Endothelial cell of umbilical vein (primary cell): ENCODE measurements at regions not wholly inside any gene's neighbourhood (a gene's known extent, or its start where the extent isn't known, plus 50 kb on each side); places are given as distances from the start of the nearest gene placed in this dataset.

ENCODE experiments used
- BruUV-seq: library from RNA; stranded (reverse); fragments of 400-500 nt; replicated peaks from 2 replicates; lab custom pipeline; 2021; lab: Mats Ljungman, UMichigan
- CTCF ChIA-PET: fragments of 300-600, 350-600 bp; sonication (Branson Sonifier 250); formaldehyde crosslinking; loops from one replicate; lab custom pipeline; 2021; ENCODE audit warnings: antibody characterized with exemption, inconsistent platforms; lab: Charles Lee
- POLR2A ChIA-PET: fragments of 300-600, 350-600 bp; sonication (Branson Sonifier 250); formaldehyde crosslinking; loops from one replicate; lab custom pipeline; 2021; ENCODE audit warnings: antibody characterized with exemption, inconsistent platforms; lab: Charles Lee
- DNase-seq: peaks from one replicate; pipeline ENCODE4 v3.0.0-alpha.2; 2011; ENCODE audit warnings: low read depth, low spot score
- FAIRE-seq: peaks from 2 replicates; lab custom pipeline; 2011; peaks lifted over from hg19 to GRCh38; lab: Jason Lieb, UNC
- H2AFZ ChIP-seq: 2 replicates; pipeline ENCODE4 v1.6.0; 2012; ENCODE audit warnings: low read depth, low read length, control low read depth, inconsistent platforms
- H3K27ac ChIP-seq: 2 replicates; pipeline ENCODE4 v1.5.1; 2011; ENCODE audit warnings: low read depth, mild to moderate bottlenecking, control low read depth, low read length, moderate library complexity; ENCODE audit not compliant: insufficient read depth
- H3K27me3 ChIP-seq, 2 experiments: 2 replicates each; pipeline versions ENCODE4 v1.6.0 to v1.6.1; 2011; ENCODE audit warnings: low read length in 2 of 2, mixed read lengths in 1 of 2; ENCODE audit not compliant: control insufficient read depth in 2 of 2, insufficient read depth in 2 of 2
- H3K36me3 ChIP-seq, 2 experiments: 2 replicates in 1 of 2; 3 replicates in 1 of 2; pipeline ENCODE4 v1.5.1; 2011; ENCODE audit warnings: low read length in 2 of 2, mild to moderate bottlenecking in 1 of 2, moderate library complexity in 1 of 2; ENCODE audit not compliant: control insufficient read depth in 2 of 2, insufficient read depth in 2 of 2; ENCODE audit errors: extremely low read depth in 1 of 2
- H3K4me1 ChIP-seq: 3 replicates; pipeline ENCODE4 v1.5.1; 2011; ENCODE audit warnings: mild to moderate bottlenecking, low read length; ENCODE audit not compliant: control insufficient read depth, insufficient read depth; ENCODE audit errors: extremely low read depth
- H3K4me2 ChIP-seq: 2 replicates; pipeline ENCODE4 v1.6.1; 2011; ENCODE audit warnings: low read length, control low read depth, mixed read lengths; ENCODE audit not compliant: insufficient read depth
- H3K4me3 ChIP-seq, 3 experiments: fragments of 200-600 bp in 1 of 3; sonication (generic), shearing (Covaris generic) in 1 of 3; replicated peaks in 1 of 3; 2 replicates each; pipeline ENCODE4 v1.5.1; 2011 to 2016; ENCODE audit warnings: control low read depth in 3 of 3, low read length in 3 of 3, mild to moderate bottlenecking in 2 of 3, inconsistent platforms in 1 of 3, low read depth in 1 of 3, moderate library complexity in 1 of 3; ENCODE audit not compliant: insufficient read depth in 1 of 3
- H3K79me2 ChIP-seq: 2 replicates; pipeline ENCODE4 v1.6.0; 2012; ENCODE audit warnings: low read length, inconsistent platforms; ENCODE audit not compliant: control insufficient read depth, insufficient read depth
- H3K9ac ChIP-seq: replicated peaks from 2 replicates; pipeline ENCODE3; 2011; ENCODE audit warnings: low read length, control low read depth; ENCODE audit not compliant: insufficient read depth; ENCODE audit errors: extremely low read depth
- H3K9me1 ChIP-seq: replicated peaks from 3 replicates; pipeline ENCODE4 v1.6.0; 2011; ENCODE audit warnings: mild to moderate bottlenecking, low read length; ENCODE audit not compliant: control insufficient read depth, insufficient read depth; ENCODE audit errors: extremely low read depth
- H3K9me3 ChIP-seq: replicated peaks from 2 replicates; pipeline ENCODE4 v1.5.1; 2012; ENCODE audit warnings: low read length, inconsistent platforms; ENCODE audit not compliant: control insufficient read depth, insufficient read depth
- H4K20me1 ChIP-seq: replicated peaks from 2 replicates; pipeline ENCODE3; 2011; ENCODE audit warnings: mild to moderate bottlenecking, low read length; ENCODE audit not compliant: control insufficient read depth, insufficient read depth; ENCODE audit errors: extremely low read depth
- CTCF ChIP-seq, 2 donors: IDR thresholded peaks; 1 replicate in 1 of 2; 2 replicates in 1 of 2; pipeline ENCODE4 v1.5.1; 2011; ENCODE audit warnings: low read length in 2 of 2, mild to moderate bottlenecking in 2 of 2, moderate library complexity in 2 of 2, control low read depth in 1 of 2, inconsistent platforms in 1 of 2, low read depth in 1 of 2; ENCODE audit not compliant: insufficient read depth in 1 of 2; ENCODE audit errors: extremely low read depth in 1 of 2
- EZH2 ChIP-seq: IDR thresholded peaks from 2 replicates; pipeline ENCODE4 v1.6.1; 2012; ENCODE audit warnings: borderline replicate concordance, low read depth, mild to moderate bottlenecking, moderate library complexity, low read length, inconsistent platforms; ENCODE audit not compliant: severe bottlenecking
- FOS ChIP-seq: IDR thresholded peaks from 2 replicates; pipeline ENCODE4 v1.6.1; 2011; ENCODE audit warnings: mild to moderate bottlenecking, low read length, moderate library complexity, borderline replicate concordance; ENCODE audit not compliant: insufficient read depth
- GATA2 ChIP-seq: IDR thresholded peaks from 2 replicates; pipeline ENCODE4 v1.7.0; 2011; ENCODE audit warnings: low read depth, mild to moderate bottlenecking, moderate library complexity, mixed read lengths, low read length; ENCODE audit not compliant: insufficient read length, insufficient read depth
- JUN ChIP-seq: IDR thresholded peaks from 2 replicates; pipeline ENCODE4 v1.6.1; 2011; ENCODE audit warnings: borderline replicate concordance, low read depth; ENCODE audit not compliant: insufficient read length, insufficient read depth
- MYC ChIP-seq: IDR thresholded peaks from one replicate; pipeline ENCODE4 v1.6.1; 2011; ENCODE audit warnings: mild to moderate bottlenecking, low read depth, low read length
- POLR2A ChIP-seq: IDR thresholded peaks from 2 replicates; pipeline ENCODE4 v1.6.1; 2012; ENCODE audit warnings: low read depth, mild to moderate bottlenecking, control low read depth, low read length
- POLR2AphosphoS5 ChIP-seq: IDR thresholded peaks from 2 replicates; pipeline ENCODE4 v1.6.1; 2012; ENCODE audit warnings: low read depth, mild to moderate bottlenecking, control low read depth, low read length, moderate library complexity; ENCODE audit not compliant: insufficient read depth
- dilution Hi-C: fragments of 300-500 bp; cut with MboI; formaldehyde crosslinking; loops from one replicate; pipeline ENCODE4 v1.15.0; 2019; ENCODE audit warnings: low sequenced_read_pairs; ENCODE audit not compliant: extremely low pct_ligation_motif_present
- intact Hi-C: fragments of 100-400 bp; cut with micrococcal nuclease; formaldehyde crosslinking; loops from one replicate; pipeline ENCODE4 v1.10.0; 2022
- TF ChIP-seq, protein P1 (sequence below): IDR thresholded peaks from 2 replicates; pipeline ENCODE4 v1.6.1; 2011; ENCODE audit not compliant: insufficient read depth, insufficient read length

GRCh38 chr5:120160124-120160895 is 303.8 kb upstream of the PRR16 start:
- DNase-seq = no peak
- H3K79me2 ChIP-seq = no peaks in the 10 kb centered on the region
- CTCF ChIA-PET = no interaction called here
- no peak overlapping the region for H2AFZ ChIP-seq
- BruUV-seq = no TSS peak
- TF ChIP-seq, protein P1, sequence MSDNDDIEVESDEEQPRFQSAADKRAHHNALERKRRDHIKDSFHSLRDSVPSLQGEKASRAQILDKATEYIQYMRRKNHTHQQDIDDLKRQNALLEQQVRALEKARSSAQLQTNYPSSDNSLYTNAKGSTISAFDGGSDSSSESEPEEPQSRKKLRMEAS = no peak
- TF ChIP-seq POLR2AphosphoS5 (no peak), EZH2 (no peak), JUN (no peak), POLR2A (no peak), MYC (no peak), FOS (no peak), GATA2 (no peak), CTCF (IDR thresholded peaks at IDR 0.05; ENCODE audit: extremely low read depth in 1 of 2, insufficient read depth in 1 of 2, low read depth in 1 of 2, low read length in 2 of 2) (no peak)
- H3K9ac ChIP-seq = no peak overlapping the region
- H3K36me3 ChIP-seq = no peaks in the 10 kb centered on the region
- H3K4me1 ChIP-seq = no peaks in the 10 kb centered on the region
- dilution Hi-C loops = no loop called here
- no peak overlapping the region for H3K27ac ChIP-seq
- intact Hi-C loops = no loop called here
- H4K20me1 ChIP-seq = no peaks in the 10 kb centered on the region
- no peak for FAIRE-seq
- POLR2A ChIA-PET = no interaction called here
- H3K27me3 ChIP-seq = no peaks in the 10 kb centered on the region
- H3K4me3 ChIP-seq = no peak overlapping the region
- H3K9me3 ChIP-seq = no peaks in the 10 kb centered on the region
- no peak overlapping the region for H3K4me2 ChIP-seq
- no peaks in the 10 kb centered on the region for H3K9me1 ChIP-seq
